Mesendoderm (in vitro differentiated cells): ENCODE measurements at regions not wholly inside any gene's neighbourhood (a gene's known extent, or its start where the extent isn't known, plus 50 kb on each side); places are given as distances from the start of the nearest gene placed in this dataset.

Source experiments
- DNase-seq: peaks from one replicate; pipeline ENCODE4 v3.0.0; 2013
- H2AK5ac ChIP-seq: 2 replicates; pipeline ENCODE4 v1.6.1; 2013; ENCODE audit warnings: low read length, inconsistent platforms
- H2BK120ac ChIP-seq: 2 replicates; pipeline ENCODE4 v1.6.1; 2013; ENCODE audit warnings: low read depth, mild to moderate bottlenecking, low read length, moderate library complexity, mixed read lengths
- H2BK15ac ChIP-seq: replicated peaks from 2 replicates; pipeline ENCODE4 v1.6.1; 2013; ENCODE audit warnings: low read depth, mild to moderate bottlenecking, moderate library complexity
- H2BK5ac ChIP-seq: 2 replicates; pipeline ENCODE4 v1.6.1; 2013; ENCODE audit warnings: low read length, inconsistent platforms
- H3K18ac ChIP-seq: 2 replicates; pipeline ENCODE4 v1.6.1; 2013; ENCODE audit warnings: mild to moderate bottlenecking, low read length, mixed read lengths
- H3K23ac ChIP-seq: one replicate; pipeline ENCODE4 v1.6.1; 2013; ENCODE audit warnings: low read length
- H3K27ac ChIP-seq: 2 replicates; pipeline ENCODE4 v1.5.1; 2013; ENCODE audit warnings: low read depth, mild to moderate bottlenecking, inconsistent platforms, low read length, moderate library complexity
- H3K27me3 ChIP-seq: 2 replicates; pipeline ENCODE4 v1.6.1; 2013; ENCODE audit warnings: low read length, control low read depth, mild to moderate bottlenecking, inconsistent platforms; ENCODE audit not compliant: insufficient read depth, poor library complexity
- H3K36me3 ChIP-seq: 2 replicates; pipeline ENCODE4 v1.6.1; 2013; ENCODE audit warnings: low read length, inconsistent platforms; ENCODE audit not compliant: control insufficient read depth, insufficient read depth
- H3K4ac ChIP-seq: one replicate; pipeline ENCODE4 v1.6.1; 2013; ENCODE audit warnings: low read depth, mild to moderate bottlenecking, low read length, moderate library complexity
- H3K4me1 ChIP-seq: 2 replicates; pipeline ENCODE4 v1.6.1; 2013; ENCODE audit warnings: low read depth, low read length, inconsistent platforms; ENCODE audit not compliant: control insufficient read depth
- H3K4me2 ChIP-seq: 2 replicates; pipeline ENCODE4 v1.6.1; 2013; ENCODE audit warnings: low read length
- H3K4me3 ChIP-seq: 2 replicates; pipeline ENCODE4 v1.5.1; 2013; ENCODE audit warnings: mild to moderate bottlenecking, low read length
- H3K56ac ChIP-seq: one replicate; pipeline ENCODE4 v1.6.1; 2013; ENCODE audit warnings: low read length
- H3K79me1 ChIP-seq: 2 replicates; pipeline ENCODE4 v1.6.1; 2013; ENCODE audit warnings: low read length, inconsistent platforms
- H3K79me2 ChIP-seq: 2 replicates; pipeline ENCODE4 v1.6.1; 2013; ENCODE audit warnings: mild to moderate bottlenecking, low read length; ENCODE audit not compliant: control insufficient read depth, insufficient read depth
- H3K9ac ChIP-seq: 2 replicates; pipeline ENCODE4 v1.6.1; 2013; ENCODE audit warnings: low read length, inconsistent platforms
- H4K5ac ChIP-seq: one replicate; pipeline ENCODE4 v1.6.1; 2013; ENCODE audit warnings: low read length
- H4K8ac ChIP-seq: one replicate; pipeline ENCODE4 v1.6.1; 2013; ENCODE audit warnings: low read depth, mild to moderate bottlenecking, control low read depth, low read length, moderate library complexity
- WGBS: extraction: QIAGEN DNeasy Blood & Tissue Kit; methylation state at CpG from one replicate; pipeline ENCODE4 v1.1.7; 2013; ENCODE audit warnings: low lambda C conversion rate, missing lambda C conversion rate; ENCODE audit not compliant: insufficient coverage; ENCODE audit errors: extremely low coverage; 5-methylcytosine and 5-hydroxymethylcytosine counted together

GRCh38 chr2:3944071-3944470 lies 240.7 kb downstream of the DCDC2C start:
- Histone ChIP-seq H2BK5ac (no peak overlapping the region), H4K8ac (no peak overlapping the region), H3K4me3 (no peak overlapping the region), H3K9ac (no peak overlapping the region), H3K79me1 (no peaks in the 10 kb centered on the region), H3K4me1 (no peaks in the 10 kb centered on the region), H3K27me3 (no peaks in the 10 kb centered on the region), H3K4me2 (no peak overlapping the region), H2AK5ac (no peak overlapping the region), H3K4ac (no peak overlapping the region), H3K18ac (no peak overlapping the region), H2BK120ac (no peak overlapping the region), H4K5ac (no peak overlapping the region), H3K36me3 (no peaks in the 10 kb centered on the region), H3K23ac (no peak overlapping the region), H3K79me2 (no peaks in the 10 kb centered on the region), H3K27ac (no peak overlapping the region), H2BK15ac (no peak overlapping the region), H3K56ac (no peak overlapping the region)
- no peak for DNase-seq
- WGBS = no CpG with 5 or more reads among the region's 4 CpGs

DNA sequence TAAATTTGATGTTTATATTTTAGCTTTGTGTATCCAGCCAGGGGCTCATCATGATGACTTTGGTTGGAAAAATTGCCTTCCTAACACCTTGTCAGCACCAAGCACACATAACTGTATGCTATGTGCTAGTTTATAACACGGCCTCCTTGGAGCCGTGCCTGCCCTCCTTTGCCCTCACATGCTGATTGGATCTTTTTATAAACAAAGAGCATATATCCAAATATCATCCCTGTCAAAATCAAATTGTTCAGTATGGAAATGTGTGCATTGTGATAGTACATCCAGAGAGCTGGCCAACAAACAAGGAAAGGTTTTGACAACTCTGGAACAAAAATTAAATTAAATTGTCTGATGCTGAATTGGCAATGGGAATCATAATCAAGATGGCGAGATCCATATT lies 241.5 kb downstream of the DCDC2C start:
- DNase-seq = no peak
- Histone ChIP-seq H3K4me2 (no peak overlapping the region), H2AK5ac (no peak overlapping the region), H3K4me1 (no peaks in the 10 kb centered on the region), H3K36me3 (no peaks in the 10 kb centered on the region), H3K27ac (no peak overlapping the region), H3K9ac (no peak overlapping the region), H2BK5ac (no peak overlapping the region), H3K79me2 (no peaks in the 10 kb centered on the region), H2BK120ac (no peak overlapping the region), H4K8ac (no peak overlapping the region), H3K4ac (no peak overlapping the region), H4K5ac (no peak overlapping the region), H3K18ac (no peak overlapping the region), H3K4me3 (no peak overlapping the region), H3K56ac (no peak overlapping the region), H2BK15ac (no peak overlapping the region), H3K79me1 (no peaks in the 10 kb centered on the region), H3K27me3 (no peaks in the 10 kb centered on the region), H3K23ac (no peak overlapping the region)
- WGBS = no CpG with 5 or more reads among the region's 3 CpGs

DNA sequence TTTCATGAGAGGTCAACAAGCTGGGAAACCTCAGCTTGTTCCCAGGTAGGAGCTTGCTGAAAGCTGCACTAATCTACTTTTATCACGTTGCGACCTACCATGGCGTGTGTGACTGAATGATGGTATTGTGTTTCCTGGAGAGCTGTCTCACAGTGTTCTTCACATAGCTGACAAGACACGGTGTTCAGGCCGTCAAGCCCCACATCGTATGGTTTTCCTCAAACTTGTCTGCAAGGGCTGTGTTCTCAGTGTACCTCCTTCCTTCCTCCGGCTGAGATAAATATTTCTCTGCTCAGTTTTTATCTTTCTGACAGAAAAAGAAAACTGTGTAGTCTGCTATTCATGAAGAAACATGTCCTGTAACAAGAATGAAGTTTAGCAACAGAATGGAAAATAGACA lies 244.8 kb downstream of the DCDC2C start:
- H3K18ac ChIP-seq = no peak overlapping the region
- no peak overlapping the region for H4K5ac ChIP-seq
- no peak for DNase-seq
- H2BK120ac ChIP-seq = no peak overlapping the region
- H3K79me2 ChIP-seq = no peaks in the 10 kb centered on the region
- H3K27ac ChIP-seq = no peak overlapping the region
- H3K4me2 ChIP-seq = no peak overlapping the region
- no peaks in the 10 kb centered on the region for H3K36me3 ChIP-seq
- no peaks in the 10 kb centered on the region for H3K79me1 ChIP-seq
- no peak overlapping the region for H2AK5ac ChIP-seq
- H3K23ac ChIP-seq = no peak overlapping the region
- no peak overlapping the region for H2BK5ac ChIP-seq
- no peak overlapping the region for H3K4ac ChIP-seq
- no CpG with 5 or more reads among the region's 7 CpGs for WGBS
- H3K27me3 ChIP-seq = no peaks in the 10 kb centered on the region
- H3K56ac ChIP-seq = no peak overlapping the region
- no peak overlapping the region for H4K8ac ChIP-seq
- no peak overlapping the region for H2BK15ac ChIP-seq
- H3K9ac ChIP-seq = no peak overlapping the region
- H3K4me1 ChIP-seq = no peaks in the 10 kb centered on the region
- H3K4me3 ChIP-seq = no peak overlapping the region

GRCh38 chr2:3951131-3951954 lies 248.0 kb downstream of the DCDC2C start:
- H3K4me2 ChIP-seq = no peak overlapping the region
- H2AK5ac ChIP-seq = no peak overlapping the region
- no peak overlapping the region for H3K4me3 ChIP-seq
- H4K8ac ChIP-seq = no peak overlapping the region
- H2BK5ac ChIP-seq = no peak overlapping the region
- H3K79me2 ChIP-seq = no peaks in the 10 kb centered on the region
- H2BK120ac ChIP-seq = no peak overlapping the region
- H3K27ac ChIP-seq = no peak overlapping the region
- H3K36me3 ChIP-seq = no peaks in the 10 kb centered on the region
- H3K56ac ChIP-seq = no peak overlapping the region
- no peaks in the 10 kb centered on the region for H3K79me1 ChIP-seq
- no peak overlapping the region for H3K9ac ChIP-seq
- H2BK15ac ChIP-seq = no peak overlapping the region
- H3K18ac ChIP-seq = no peak overlapping the region
- H3K4ac ChIP-seq = no peak overlapping the region
- H3K4me1 ChIP-seq = no peaks in the 10 kb centered on the region
- no peak overlapping the region for H4K5ac ChIP-seq
- no peak overlapping the region for H3K23ac ChIP-seq
- WGBS = no CpG with 5 or more reads among the region's 11 CpGs
- DNase-seq = no peak
- H3K27me3 ChIP-seq = no peaks in the 10 kb centered on the region

DNA sequence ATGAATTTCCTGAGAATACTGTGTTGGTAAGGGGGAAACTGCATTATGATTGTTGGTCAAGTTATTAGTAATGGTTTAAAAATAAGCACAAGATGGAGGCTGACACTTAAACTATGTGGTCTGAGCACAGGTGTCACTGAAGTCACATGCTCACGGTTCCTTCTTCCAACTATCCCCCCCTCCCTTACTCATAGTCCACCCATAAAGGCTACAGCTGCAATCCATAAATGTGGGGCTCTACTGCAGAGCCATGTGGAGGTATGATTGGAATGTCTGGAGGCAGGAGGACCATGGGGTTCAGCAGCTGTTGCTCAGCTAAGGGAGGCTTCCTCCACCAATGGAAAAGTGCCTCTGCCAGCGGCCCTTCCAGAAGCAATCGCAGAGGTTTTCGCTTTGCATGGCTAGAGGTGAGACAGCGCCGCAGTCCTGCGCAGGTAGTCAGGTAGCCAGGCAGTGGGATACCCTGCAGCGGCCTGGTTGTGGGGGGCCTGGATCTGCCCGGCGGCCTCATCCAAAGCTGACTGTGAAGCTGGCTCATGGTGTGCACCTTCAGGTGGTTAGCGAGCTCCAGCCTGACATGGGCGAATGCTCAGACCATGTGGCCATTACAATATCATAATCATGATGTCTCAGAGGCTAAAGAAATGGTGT lies 249.6 kb downstream of the DCDC2C start:
- Histone ChIP-seq H3K56ac (no peak overlapping the region), H3K79me1 (no peaks in the 10 kb centered on the region), H3K4ac (no peak overlapping the region), H3K27me3 (no peaks in the 10 kb centered on the region), H4K8ac (no peak overlapping the region), H3K9ac (no peak overlapping the region), H2AK5ac (no peak overlapping the region), H3K4me3 (no peak overlapping the region), H3K36me3 (no peaks in the 10 kb centered on the region), H2BK15ac (no peak overlapping the region), H3K18ac (no peak overlapping the region), H3K23ac (no peak overlapping the region), H3K4me2 (no peak overlapping the region), H3K4me1 (no peaks in the 10 kb centered on the region), H4K5ac (no peak overlapping the region), H2BK120ac (no peak overlapping the region), H2BK5ac (no peak overlapping the region), H3K27ac (no peak overlapping the region), H3K79me2 (no peaks in the 10 kb centered on the region)
- no CpG with 5 or more reads among the region's 12 CpGs for WGBS
- no peak for DNase-seq
